NB4 (cell line): ENCODE measurements at regions not wholly inside any gene's neighbourhood (a gene's known extent, or its start where the extent isn't known, plus 50 kb on each side); places are given as distances from the start of the nearest gene placed in this dataset.

Experiments used
- POLR2A ChIP-seq: IDR thresholded peaks from 2 replicates; pipeline ENCODE4 v1.6.1; 2011; ENCODE audit warnings: mild to moderate bottlenecking; ENCODE audit not compliant: insufficient read length; ENCODE audit errors: extremely low read depth
- TF ChIP-seq, protein P1 (sequence below): IDR thresholded peaks from one replicate; pipeline ENCODE4 v1.5.1; 2012; ENCODE audit warnings: low read depth, low read length

DNA sequence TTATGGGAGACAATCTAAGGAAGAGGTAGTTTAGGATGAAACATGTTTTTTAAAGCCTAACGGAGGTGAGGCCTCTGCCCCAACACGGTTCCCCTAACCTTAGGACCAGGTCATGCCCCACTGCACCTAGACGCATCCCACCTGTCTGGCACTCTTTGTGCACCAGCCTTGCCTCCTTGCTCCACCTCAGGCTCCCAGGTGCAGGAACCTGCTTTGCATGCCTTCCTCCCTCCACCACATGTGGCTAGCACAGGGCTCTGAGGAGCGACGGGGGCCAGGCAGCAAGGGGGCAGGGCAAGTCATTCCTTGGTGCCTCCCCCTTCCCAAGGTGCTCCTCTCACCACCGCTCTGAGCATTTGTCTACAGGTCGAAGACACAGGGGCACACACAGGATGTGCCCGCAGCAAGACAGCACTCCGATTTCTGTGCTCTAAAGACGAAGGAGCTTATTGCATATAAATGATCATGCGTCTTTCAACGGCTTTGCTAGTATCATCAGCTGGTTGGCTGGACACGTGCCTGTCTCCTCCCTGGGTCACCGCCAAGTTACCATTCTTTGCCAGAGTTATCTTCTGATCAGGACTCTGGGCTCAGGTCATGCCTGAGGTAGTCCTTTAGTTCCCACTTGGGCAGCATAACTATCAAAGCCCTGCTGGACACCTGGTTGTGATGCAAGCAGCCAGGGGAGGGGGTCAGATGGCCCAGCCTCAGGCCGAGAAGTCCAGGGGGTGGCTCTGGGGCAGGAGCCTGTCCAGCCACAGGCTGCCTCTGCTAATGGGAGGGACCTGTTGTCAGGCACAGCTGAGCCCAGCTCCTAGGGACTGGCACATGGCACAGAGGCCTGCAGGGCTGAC, 172.0 kb upstream of the NTM start:
- TF ChIP-seq, protein P1, sequence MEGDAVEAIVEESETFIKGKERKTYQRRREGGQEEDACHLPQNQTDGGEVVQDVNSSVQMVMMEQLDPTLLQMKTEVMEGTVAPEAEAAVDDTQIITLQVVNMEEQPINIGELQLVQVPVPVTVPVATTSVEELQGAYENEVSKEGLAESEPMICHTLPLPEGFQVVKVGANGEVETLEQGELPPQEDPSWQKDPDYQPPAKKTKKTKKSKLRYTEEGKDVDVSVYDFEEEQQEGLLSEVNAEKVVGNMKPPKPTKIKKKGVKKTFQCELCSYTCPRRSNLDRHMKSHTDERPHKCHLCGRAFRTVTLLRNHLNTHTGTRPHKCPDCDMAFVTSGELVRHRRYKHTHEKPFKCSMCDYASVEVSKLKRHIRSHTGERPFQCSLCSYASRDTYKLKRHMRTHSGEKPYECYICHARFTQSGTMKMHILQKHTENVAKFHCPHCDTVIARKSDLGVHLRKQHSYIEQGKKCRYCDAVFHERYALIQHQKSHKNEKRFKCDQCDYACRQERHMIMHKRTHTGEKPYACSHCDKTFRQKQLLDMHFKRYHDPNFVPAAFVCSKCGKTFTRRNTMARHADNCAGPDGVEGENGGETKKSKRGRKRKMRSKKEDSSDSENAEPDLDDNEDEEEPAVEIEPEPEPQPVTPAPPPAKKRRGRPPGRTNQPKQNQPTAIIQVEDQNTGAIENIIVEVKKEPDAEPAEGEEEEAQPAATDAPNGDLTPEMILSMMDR = no peak
- no peak for TF ChIP-seq POLR2A
